ENCODE measurements at regions not wholly inside any gene's neighbourhood (a gene's known extent, or its start where the extent isn't known, plus 50 kb on each side); places are given as distances from the start of the nearest gene placed in this dataset.

- H3K4me2 ChIP-seq, result no peak overlapping the region
- H4K20me1 ChIP-seq (ENCODE audit: low read depth), result no peaks in the 10 kb centered on the region
- peaks cover 16% of the 10 kb centered on the region for H3K27me3 ChIP-seq
- Mint-ChIP-seq H3K27me3 (ENCODE audit: insufficient read depth, low read depth) (no peaks in the 10 kb centered on the region), H3K4me1 (peaks cover 8% of the 10 kb centered on the region), H3K27ac (no peak overlapping the region), H3K36me3 (no peaks in the 10 kb centered on the region), H3K9me3 (no peaks in the 10 kb centered on the region), H3K4me3 (no peak overlapping the region)
- no peak overlapping the region for H3K27ac ChIP-seq
- H3K36me3 ChIP-seq, result no peaks in the 10 kb centered on the region
- H2AFZ ChIP-seq (replicated peaks), result no peak overlapping the region
- H3K79me2 ChIP-seq (ENCODE audit: low read depth), result no peaks in the 10 kb centered on the region
- no peaks in the 10 kb centered on the region for H3K9me3 ChIP-seq (ENCODE audit: low read depth)
- H3F3A ChIP-seq (ENCODE audit: low read depth), result no peaks in the 10 kb centered on the region
- H3K4me3 ChIP-seq, result no peak overlapping the region
- no peak overlapping the region for H3K9ac ChIP-seq
- peaks cover 30% of the 10 kb centered on the region for H3K4me1 ChIP-seq
- DNase-seq (ENCODE audit: low spot score), result no peak
- TF ChIP-seq EZH2 (IDR thresholded peaks at IDR 0.05) (no peak), CTCF (IDR thresholded peaks at IDR 0.05) (no peak), EZH2phosphoT487 (IDR thresholded peaks at IDR 0.05) (no peak)
Measured at GRCh38 chr1:177472567-177472966, 301.8 kb downstream of the BRINP2 start.

GRCh38 chr1:177471244-177471643 is 300.5 kb downstream of the BRINP2 start:
- Histone ChIP-seq H3K36me3 (no peaks in the 10 kb centered on the region), H3K9me3 (ENCODE audit: low read depth) (no peaks in the 10 kb centered on the region), H3K4me2 (no peak overlapping the region), H3K27ac (no peak overlapping the region), H3K4me3 (no peak overlapping the region), H4K20me1 (ENCODE audit: low read depth) (no peaks in the 10 kb centered on the region), H2AFZ (replicated peaks) (no peak overlapping the region), H3K4me1 (peaks cover 23% of the 10 kb centered on the region), H3K9ac (no peak overlapping the region), H3K27me3 (peaks cover 3% of the 10 kb centered on the region), H3F3A (ENCODE audit: low read depth) (no peaks in the 10 kb centered on the region), H3K79me2 (ENCODE audit: low read depth) (no peaks in the 10 kb centered on the region)
- peaks cover 2% of the 10 kb centered on the region for H3K36me3 Mint-ChIP-seq
- no peaks in the 10 kb centered on the region for H3K9me3 Mint-ChIP-seq
- peaks cover 8% of the 10 kb centered on the region for H3K4me1 Mint-ChIP-seq
- no peak for TF ChIP-seq EZH2phosphoT487 (IDR thresholded peaks at IDR 0.05)
- no peak for TF ChIP-seq CTCF (IDR thresholded peaks at IDR 0.05)
- TF ChIP-seq EZH2 (IDR thresholded peaks at IDR 0.05), result no peak
- no peak overlapping the region for H3K27ac Mint-ChIP-seq
- no peak for DNase-seq (ENCODE audit: low spot score)
- no peak overlapping the region for H3K4me3 Mint-ChIP-seq
- H3K27me3 Mint-ChIP-seq (ENCODE audit: insufficient read depth, low read depth), result no peaks in the 10 kb centered on the region

GRCh38 chr1:177469519-177469918 is 298.8 kb downstream of the BRINP2 start:
- Histone ChIP-seq H3K4me3 (no peak overlapping the region), H3K4me2 (peak overlapping the region; percentile 59), H3K79me2 (ENCODE audit: low read depth) (no peaks in the 10 kb centered on the region), H3K36me3 (no peaks in the 10 kb centered on the region), H2AFZ (replicated peaks) (no peak overlapping the region), H3K27me3 (no peaks in the 10 kb centered on the region), H4K20me1 (ENCODE audit: low read depth) (no peaks in the 10 kb centered on the region), H3K27ac (no peak overlapping the region), H3K4me1 (peaks cover 20% of the 10 kb centered on the region), H3K9ac (no peak overlapping the region), H3F3A (ENCODE audit: low read depth) (no peaks in the 10 kb centered on the region), H3K9me3 (ENCODE audit: low read depth) (no peaks in the 10 kb centered on the region)
- Mint-ChIP-seq H3K4me3 (no peak overlapping the region), H3K4me1 (peaks cover 9% of the 10 kb centered on the region), H3K27me3 (ENCODE audit: insufficient read depth, low read depth) (peaks cover 2% of the 10 kb centered on the region), H3K36me3 (peaks cover 2% of the 10 kb centered on the region), H3K27ac (no peak overlapping the region), H3K9me3 (no peaks in the 10 kb centered on the region)
- peak; percentile 71 for DNase-seq (ENCODE audit: low spot score)
- TF ChIP-seq CTCF (IDR thresholded peaks at IDR 0.05) (no peak), EZH2phosphoT487 (IDR thresholded peaks at IDR 0.05) (peak; percentile 76), EZH2 (IDR thresholded peaks at IDR 0.05) (no peak)
